Tibial nerve (tissue), 3 donors: ENCODE measurements at regions not wholly inside any gene's neighbourhood (a gene's known extent, or its start where the extent isn't known, plus 50 kb on each side); places are given as distances from the start of the nearest gene placed in this dataset.

ENCODE experiments used
- POLR2A ChIP-seq, 2 donors: fragments of 450-650 bp; IDR thresholded peaks; one replicate each; pipeline ENCODE4 v1.6.1; 2017; ENCODE audit warnings: antibody characterized with exemption in 2 of 2, mild to moderate bottlenecking in 2 of 2, moderate library complexity in 2 of 2
- TF ChIP-seq, protein P1 (sequence below), 5 experiments: fragments of 200-600 bp in 3 of 5; fragments of 450-650 bp in 2 of 5; sonication (generic) in 3 of 5; IDR thresholded peaks; one replicate each; pipeline ENCODE4 v1.5.1; 2016 to 2019; ENCODE audit warnings: antibody characterized with exemption in 5 of 5, mild to moderate bottlenecking in 3 of 5, moderate library complexity in 2 of 5

DNA sequence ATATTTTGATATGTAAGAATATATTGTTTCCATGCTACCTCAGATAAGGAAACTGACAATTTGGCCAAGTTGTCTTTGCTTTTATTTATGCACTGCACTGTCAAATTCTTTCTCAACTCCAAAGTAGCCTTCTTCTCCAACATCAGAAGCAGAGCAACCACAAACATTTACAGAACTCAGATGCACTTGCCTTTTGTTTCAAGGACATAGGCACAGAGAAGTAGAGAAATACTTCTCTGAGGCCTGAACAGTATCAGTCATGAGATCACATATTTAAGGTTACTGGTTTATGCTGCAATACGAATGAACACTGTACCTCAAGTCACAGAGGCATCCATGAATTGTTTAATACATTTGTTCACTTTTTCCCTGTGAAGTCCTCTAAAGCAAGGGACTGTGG lies 606.1 kb upstream of the SLIT2 start:
- TF ChIP-seq, protein P1, sequence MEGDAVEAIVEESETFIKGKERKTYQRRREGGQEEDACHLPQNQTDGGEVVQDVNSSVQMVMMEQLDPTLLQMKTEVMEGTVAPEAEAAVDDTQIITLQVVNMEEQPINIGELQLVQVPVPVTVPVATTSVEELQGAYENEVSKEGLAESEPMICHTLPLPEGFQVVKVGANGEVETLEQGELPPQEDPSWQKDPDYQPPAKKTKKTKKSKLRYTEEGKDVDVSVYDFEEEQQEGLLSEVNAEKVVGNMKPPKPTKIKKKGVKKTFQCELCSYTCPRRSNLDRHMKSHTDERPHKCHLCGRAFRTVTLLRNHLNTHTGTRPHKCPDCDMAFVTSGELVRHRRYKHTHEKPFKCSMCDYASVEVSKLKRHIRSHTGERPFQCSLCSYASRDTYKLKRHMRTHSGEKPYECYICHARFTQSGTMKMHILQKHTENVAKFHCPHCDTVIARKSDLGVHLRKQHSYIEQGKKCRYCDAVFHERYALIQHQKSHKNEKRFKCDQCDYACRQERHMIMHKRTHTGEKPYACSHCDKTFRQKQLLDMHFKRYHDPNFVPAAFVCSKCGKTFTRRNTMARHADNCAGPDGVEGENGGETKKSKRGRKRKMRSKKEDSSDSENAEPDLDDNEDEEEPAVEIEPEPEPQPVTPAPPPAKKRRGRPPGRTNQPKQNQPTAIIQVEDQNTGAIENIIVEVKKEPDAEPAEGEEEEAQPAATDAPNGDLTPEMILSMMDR (IDR thresholded peaks at IDR 0.05), result no peak
- no peak for TF ChIP-seq POLR2A (IDR thresholded peaks at IDR 0.05)
